ENCODE measurements at regions not wholly inside any gene's neighbourhood (a gene's known extent, or its start where the extent isn't known, plus 50 kb on each side); places are given as distances from the start of the nearest gene placed in this dataset.
"Not testable (repeated sequence)": the region's sequence is repeated elsewhere in the genome, so short reads cannot be mapped to it uniquely, and the experiment has no call there.

DNA sequence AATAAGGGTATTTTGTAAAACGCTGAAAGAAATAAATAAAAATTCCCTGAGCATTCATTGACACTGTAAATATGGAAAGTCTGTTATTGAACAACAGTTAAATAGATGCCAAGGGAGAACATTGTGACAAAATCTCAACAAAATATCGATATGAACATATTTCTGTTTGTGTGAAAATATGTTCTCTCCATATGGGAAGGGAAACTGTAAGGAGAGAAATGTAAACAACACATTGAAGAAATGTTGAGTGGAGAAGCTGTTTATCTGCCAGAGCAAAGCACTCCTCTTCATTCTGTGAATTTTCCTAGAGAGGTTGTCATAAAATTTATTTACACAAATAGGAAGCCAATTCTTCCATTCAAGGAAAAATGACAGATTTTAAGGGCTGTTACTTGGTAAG is 57.1 kb upstream of the EOMES start:
- ChIA-PET POLR2A (no interaction called here), CTCF (no interaction called here)

DNA sequence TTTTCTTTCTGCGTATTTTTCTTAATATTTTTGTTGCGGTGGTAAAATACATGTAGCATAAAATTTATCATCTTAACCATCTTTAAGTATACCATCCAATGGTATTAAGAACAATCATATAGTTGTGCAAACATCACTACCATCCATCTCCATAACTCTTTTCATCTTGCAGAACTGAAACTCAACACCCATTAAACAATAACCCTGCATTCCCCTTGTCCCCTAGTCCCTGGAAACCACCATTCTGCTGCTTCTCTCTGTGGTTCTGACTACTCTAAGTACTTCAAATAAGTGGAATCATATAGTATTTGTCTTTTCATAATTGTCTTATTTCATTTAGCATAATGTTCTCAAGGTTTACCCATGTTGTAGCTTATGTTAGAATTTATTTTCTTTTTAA is 67.3 kb upstream of the EOMES start:
- ChIA-PET CTCF (no interaction called here), POLR2A (no interaction called here)

DNA sequence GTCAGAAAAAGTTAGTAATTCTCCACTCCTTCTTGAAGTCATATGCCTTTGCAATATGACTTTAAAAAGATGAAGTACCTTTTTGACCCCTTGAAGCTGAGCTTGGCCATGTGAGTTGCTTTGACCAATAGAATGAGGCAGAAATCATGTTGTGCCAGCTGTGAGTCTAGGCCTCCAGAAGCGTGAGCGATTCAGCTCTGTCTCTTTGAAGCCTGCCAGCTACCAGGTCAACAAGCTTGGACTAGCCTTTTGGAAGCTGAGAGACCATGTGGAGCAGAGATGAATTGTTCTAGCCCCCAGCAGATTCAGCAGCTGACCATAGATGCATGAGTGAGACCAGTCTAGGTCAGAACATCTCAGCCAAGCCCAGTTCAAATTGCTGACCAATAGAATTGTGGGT is 69.8 kb upstream of the EOMES start:
- POLR2A ChIA-PET: no interaction called here

DNA sequence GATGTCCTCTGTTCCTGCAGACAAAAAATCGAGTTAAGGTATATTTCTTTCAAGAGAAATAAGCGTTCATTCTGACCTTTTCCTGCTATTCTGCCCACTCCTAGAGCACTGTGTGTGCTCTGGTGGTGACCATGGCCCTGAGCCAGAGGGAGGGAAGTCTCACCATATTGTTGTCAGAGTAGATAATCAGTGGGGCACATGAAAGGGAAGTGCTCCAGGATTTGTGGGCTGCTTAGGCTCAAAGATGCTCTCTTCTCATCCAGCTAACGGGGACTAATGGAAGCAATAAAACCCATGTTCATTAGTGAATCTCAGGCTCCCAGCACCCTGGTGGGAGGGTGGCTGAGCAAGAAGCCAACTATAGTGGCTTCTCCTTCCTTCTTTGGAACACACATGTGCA is 70.7 kb upstream of the EOMES start:
- ChIA-PET POLR2A (no interaction called here), CTCF (interaction anchor here (0.6 kb wide), 1 partner anchor 244 kb away, joined by 4 read pairs; no protein-coding TSS in a partner anchor)

More for the DNA sequence above, 69.8 kb upstream of the EOMES start:
- CTCF ChIA-PET: no interaction called here

DNA sequence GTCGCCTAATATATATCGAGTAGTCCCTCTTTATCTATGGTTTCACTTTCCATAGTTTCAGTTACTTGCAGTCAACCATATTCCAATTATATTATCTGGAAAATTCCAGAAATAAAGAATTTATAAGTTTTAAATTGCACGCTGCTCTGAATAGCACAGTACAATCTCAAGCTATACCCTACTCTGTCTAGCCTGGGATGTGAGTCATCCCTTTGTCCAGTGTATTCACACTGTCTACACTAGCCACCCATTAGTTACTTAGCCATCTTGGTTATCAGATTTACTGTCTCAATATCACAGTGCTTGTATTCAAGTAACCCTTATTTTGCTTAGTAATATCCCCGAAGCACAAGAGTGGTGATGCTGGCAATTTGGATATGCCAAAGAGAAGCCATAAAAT is 72.1 kb upstream of the EOMES start:
- ChIA-PET CTCF (no interaction called here), POLR2A (no interaction called here)

DNA sequence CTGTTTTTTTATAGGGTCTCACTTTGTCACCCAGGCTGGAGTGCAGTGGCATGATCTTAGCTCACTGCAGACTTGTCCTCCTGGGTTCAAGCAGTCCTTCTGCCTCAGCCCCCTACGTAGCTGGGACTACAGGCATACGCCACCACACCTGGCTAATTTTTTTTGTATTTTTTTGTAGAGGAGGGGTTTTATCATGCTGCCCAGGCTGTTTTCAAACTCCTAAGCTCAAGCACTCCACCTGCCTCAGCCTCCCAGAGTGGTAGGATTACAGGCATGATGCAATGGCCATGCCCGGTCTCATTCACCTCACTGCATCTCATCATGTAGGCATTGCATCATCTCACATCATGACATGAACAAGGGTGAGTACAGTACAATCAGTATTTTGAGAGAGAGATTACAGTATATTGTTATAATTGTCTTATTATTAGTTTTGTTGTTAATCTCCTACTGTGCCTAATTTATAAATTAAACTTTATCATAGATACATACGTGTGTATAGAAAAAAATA is 74.3 kb upstream of the EOMES start:
- POLR2A ChIA-PET: no interaction called here

DNA sequence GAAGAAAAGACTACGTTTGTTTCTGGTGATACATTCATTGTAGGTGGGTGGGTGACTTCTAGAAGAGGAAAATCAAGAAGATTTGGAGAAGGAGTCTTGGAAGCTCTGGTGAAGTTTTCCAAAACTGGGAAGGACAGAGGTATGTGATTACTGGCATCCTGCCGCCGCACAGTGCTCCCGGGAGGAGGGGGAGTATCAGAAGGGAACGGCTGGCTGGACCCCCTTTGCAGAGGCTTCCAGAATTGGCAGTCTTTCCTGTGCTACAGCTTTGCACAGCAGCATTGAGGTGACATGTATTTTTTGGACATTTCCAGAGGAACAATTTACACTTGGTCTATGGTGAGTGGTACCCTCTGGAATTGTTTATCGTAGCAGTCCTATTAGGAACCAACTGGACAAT is 75.7 kb upstream of the EOMES start:
- CTCF ChIA-PET: no interaction called here
- POLR2A ChIA-PET: no interaction called here

More for the DNA sequence above, 74.3 kb upstream of the EOMES start:
- CTCF ChIA-PET: no interaction called here

DNA sequence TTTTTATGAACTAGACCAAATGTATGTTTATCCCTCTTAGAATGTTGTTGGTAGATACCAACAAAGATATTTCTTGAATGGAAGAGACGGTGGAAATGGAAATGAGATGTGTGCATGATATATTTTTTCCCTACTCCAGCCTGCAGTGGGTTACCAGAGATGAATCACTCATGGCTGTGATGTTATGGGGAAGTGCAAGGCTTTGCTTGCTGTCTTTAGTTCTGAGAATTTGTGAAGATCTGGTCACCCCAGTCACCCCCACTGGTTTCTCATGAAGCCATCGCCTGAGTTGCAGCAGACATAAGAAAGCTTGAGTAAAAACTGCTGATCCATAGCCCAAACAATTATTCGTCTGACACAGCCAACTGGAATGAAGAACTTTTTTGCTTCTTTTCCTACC is 78.1 kb upstream of the EOMES start:
- POLR2A ChIA-PET: interaction anchor here (0.5 kb wide), 1 partner anchor 97 kb away, joined by 5 read pairs; no protein-coding TSS in a partner anchor
- CTCF ChIA-PET: no interaction called here

DNA sequence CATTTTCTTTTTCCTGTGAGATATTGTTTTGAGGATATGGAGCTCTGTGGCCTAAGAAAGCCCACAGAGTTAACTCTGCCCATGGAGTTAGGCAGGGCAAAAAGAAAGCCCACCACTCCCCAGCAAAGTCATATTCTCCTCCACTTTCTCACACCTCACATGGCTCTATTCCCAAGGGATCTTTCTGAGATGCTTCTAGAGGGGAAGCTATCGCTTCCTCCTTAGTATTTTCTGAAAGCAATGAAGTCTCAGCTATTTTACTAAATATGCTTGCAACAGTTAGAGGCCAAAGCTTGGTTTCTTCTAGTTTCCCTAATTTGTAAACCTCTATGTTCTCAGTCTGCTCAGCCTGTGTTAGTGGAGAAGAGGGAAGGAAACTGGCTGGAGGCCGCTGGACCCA is 80.3 kb upstream of the EOMES start:
- POLR2A ChIA-PET: no interaction called here
- CTCF ChIA-PET: no interaction called here

DNA sequence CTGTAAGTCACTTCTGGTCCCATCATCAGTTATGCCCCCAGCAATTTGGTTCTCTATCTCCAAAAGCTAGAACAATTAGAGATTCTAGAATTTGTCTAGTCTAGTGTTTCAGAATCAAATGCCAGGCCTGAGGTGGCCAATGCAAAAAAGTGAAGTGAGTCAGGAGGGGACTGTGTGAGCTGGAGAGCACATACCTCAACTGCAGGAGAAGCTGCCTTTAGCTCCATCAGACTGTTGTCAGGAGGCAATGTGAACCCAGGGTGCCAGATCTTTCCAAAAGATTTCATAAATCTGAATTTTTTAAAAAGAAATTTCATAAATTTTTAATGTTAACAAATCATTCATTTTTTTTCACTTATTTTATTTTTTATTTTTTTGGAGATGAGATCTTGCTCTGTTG is 80.7 kb upstream of the EOMES start:
- ChIA-PET CTCF (interaction anchor here (1.2 kb wide), 1 partner anchor 19 kb away, joined by 3 read pairs; no protein-coding TSS in a partner anchor), POLR2A (no interaction called here)

DNA sequence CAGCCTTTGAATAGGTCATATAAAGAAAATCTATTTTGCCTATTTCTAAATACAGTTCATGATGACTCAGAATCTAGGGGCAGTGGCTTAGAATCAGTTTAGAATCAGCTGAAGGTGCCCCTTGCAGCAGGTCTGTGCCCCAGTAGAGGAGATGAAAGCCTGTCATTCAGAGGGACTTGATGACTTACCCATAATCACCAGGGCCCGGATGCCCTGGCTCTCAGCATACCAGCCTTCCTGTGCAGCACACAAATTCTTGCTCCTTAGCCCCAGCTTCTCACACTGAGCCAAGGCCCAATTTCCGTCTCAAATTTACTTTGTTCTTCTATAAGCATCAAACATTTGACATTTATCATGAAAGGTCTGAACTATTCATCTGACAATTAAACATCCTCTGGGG is 83.2 kb upstream of the EOMES start:
- POLR2A ChIA-PET: no interaction called here

DNA sequence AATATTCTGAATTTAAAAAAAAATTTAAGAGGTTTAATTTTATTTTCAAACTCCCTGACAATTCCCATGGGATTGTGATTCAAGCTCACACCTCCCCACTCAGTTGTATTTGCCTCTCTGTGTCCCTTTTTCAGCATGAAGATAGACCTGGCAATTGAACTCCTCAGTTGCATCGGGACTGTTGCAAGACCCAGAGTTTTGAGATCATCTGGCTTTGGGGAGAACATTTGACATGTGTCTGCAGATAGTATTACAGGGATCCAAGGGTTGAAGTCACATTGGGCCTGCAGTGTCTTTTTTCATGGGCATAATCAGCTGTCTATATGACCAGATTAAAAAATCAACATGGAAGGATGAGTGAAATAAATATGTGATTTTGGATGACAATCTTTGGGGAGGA is 91.1 kb upstream of the EOMES start:
- CTCF ChIA-PET: no interaction called here
- POLR2A ChIA-PET: interaction anchor here (0.5 kb wide), 1 partner anchor 199 kb away, joined by 3 read pairs; no protein-coding TSS in a partner anchor

More for the DNA sequence above, 83.2 kb upstream of the EOMES start:
- CTCF ChIA-PET: interaction anchor here (0.6 kb wide), 1 partner anchor 17 kb away, joined by 4 read pairs; no protein-coding TSS in a partner anchor

DNA sequence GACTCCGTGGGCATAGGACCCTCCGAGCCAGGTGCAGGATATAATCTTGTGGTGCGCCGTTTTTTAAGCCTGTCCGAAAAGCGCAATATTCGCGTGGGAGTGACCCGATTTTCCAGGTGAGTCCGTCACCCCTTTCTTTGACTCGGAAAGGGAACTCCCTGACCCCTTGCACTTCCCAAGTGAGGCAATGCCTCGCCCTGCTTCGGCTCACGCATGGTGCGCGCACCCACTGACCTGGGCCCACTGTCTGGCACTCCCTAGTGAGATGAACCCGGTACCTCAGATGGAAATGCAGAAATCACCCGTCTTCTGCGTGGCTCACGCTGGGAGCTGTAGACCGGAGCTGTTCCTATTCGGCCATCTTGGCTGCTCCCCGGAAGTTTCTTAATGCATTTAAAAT is 99.5 kb upstream of the EOMES start:
- POLR2A ChIA-PET: not testable (repeated sequence)
- CTCF ChIA-PET: interaction anchor here (0.7 kb wide), 1 partner anchor 47 kb away, joined by 4 read pairs; no protein-coding TSS in a partner anchor

DNA sequence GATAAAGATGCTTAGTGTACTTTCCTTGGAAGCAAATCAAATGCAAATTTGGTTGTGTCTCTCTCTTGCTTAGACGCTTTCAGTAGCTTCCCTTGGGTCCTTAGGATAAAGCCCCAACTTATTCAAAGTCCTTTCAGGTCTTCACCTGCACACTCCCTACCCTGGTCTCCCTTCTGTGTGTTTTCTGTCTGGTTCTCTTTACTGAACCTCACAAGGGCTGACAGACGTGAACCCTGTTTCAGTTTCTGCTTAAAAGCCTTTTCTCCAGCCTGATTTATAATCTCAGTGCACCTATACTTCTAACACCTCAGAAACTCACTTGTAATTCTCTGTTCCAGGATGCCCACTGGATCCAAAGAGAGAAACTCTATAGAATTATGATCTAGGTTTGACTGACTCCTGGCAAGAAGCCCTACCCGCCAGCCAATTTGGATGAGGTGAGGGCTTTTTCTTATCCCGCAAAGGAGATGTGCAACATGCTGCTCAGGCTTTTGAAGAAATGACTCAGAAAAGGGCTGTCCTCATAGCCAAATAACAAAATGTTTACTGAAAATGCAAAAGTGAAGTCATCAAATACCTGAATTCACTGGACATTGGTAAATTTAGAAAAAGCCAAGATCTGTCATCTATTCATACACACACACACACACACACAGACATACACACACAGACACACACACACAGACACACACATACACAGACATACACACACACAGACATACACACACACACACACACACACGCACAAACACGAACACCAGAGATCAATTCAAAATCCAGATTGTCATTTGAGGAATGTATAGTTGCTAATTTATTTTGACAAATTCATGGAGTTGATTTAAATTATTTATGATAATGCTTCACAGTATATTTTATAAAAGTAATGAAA is 102.4 kb upstream of the EOMES start:
- CTCF ChIA-PET: interaction anchor here (0.6 kb wide), 1 partner anchor 105 kb away, joined by 5 read pairs; no protein-coding TSS in a partner anchor
- POLR2A ChIA-PET: no interaction called here

DNA sequence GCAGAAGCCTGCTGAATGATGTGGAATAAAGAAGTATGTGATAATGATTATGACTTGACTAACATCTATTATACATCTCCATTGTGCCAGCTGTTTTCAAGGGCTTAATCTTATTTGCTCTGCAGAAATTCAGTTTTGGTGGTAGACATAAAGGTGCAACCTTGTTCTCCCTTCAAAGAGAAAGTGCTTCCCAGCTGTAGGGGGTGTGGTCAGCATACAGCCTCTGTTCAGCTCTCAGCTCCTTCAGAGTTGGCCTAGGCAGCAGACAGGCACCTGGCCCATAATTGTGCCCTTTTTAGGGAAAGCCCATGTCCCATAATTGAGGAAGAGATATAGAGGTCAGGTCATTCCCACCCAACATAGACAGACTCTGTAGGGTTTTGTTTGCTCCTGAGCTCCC is 104.3 kb upstream of the EOMES start:
- POLR2A ChIA-PET: no interaction called here
- CTCF ChIA-PET: no interaction called here

DNA sequence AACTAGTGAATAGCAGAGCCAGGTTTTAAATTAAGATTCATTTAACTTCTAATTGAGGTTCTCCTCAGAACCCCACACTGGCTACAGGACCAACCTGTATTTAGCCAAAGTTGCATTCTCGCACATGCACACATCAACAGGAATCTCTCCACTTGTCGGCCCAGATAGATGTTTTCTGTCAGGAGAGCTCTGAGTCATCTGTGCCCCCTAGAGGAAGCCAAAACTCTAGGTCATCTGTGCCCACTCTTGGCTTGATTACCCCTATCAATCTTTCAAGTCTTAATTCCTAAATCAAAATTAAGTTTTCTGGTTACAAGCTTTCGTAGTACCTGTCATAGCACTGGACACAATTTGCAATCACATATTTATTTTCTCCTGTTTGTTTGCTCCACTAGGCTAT is 104.9 kb upstream of the EOMES start:
- POLR2A ChIA-PET: no interaction called here
- CTCF ChIA-PET: no interaction called here

DNA sequence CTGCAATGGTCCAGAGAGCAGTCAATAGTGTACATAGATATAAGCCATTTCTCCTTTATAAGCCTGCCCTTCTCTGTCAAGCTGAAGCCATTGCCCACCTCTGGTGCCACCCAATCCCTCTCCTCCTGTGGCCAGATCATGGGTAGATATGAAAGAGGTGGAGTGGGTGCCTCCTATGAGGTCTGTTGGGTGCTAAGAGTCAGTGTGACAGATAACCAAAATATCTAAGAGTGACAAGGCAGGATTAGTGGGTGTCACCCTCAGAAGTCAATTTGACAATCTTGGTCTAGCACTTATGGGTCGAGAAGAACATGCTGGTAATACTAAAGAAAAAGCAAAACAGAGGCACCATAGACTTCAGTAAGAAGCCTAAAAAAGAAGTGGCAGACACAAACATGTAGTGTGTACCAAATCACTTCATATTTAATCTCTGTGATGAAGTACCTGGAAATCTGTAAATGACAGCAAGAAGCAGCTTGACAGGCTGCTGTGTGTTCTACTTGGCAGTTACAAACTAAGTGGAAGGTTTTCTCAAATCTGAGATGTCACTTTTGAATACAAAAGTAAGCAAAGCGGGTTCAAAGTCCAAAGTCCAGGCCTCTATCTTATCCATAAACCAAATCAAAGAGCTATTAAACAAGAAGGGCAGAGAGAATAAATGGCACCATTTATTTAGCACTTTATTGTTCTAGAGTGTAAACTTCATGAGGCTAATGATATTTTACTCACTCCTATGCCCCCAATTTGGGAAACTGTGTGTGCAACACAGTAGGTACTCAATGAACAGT is 118.9 kb upstream of the EOMES start:
- CTCF ChIA-PET: no interaction called here
- POLR2A ChIA-PET: no interaction called here

DNA sequence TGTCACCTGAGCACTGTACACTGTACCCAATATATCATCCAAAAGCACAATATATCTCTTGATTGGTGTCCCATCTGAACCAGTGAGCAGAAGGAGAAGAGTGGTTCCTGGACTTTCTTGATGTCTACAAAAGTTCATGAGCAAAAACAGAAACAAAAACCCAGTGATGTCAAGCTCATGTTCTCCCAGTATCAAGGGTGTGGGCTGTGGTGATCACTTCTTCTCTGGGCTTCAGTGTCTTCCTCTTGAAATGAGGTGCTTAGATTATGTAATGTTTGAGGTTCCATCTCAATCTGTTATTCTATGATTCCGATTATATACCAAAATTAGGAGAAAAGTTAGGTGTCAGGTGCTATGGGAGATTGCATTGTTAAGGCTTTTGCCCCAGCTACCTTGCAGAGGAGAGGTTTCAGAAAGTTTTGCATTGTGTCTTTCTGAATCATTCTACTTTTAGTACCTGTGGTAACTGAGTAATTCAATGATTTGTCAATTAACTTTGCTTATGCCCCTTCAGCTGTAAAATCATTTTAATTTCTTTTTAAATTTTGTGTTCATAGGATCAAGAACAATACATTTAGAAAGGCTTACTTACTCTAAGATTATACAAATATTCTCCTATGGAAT is 122.0 kb upstream of the EOMES start:
- ChIA-PET CTCF (no interaction called here), POLR2A (no interaction called here)

DNA sequence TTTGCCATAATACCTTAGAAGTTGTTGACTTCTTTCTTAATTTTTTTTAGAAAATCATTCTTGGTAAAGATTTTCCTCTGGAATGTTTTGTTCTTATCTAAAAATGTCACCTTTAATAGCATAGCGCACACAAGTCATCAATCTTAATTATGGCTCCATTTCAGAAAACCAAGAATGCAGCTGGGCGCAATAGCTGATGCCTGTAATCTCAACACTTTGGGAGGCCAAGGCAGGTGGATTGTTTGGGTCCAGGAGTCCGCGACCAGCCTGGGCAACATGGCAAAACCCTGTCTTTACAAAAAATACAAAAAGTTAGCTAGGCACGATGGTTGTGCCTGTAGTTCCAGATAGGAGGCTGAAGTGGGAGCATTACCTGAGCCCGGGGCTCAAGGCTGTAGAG is 125.6 kb upstream of the EOMES start:
- POLR2A ChIA-PET: no interaction called here
- CTCF ChIA-PET: no interaction called here

DNA sequence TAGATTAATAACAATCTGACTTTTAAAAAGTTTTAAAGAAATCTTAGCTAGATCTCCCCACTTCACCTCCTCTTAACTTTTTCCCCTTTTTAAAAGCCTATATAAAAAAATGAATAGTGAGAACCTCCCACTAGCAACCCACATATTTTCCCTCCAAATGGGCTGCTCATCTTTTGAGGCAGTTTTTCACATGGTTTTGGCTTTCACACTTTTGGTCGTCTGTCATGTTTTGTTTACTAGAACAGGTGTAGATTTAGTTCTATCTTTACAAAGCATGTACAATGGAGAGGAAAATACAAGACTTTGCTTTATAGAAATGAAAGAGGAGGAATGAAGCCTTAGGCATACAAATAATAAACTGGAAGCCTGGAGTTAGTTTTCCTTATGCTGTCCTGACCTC is 126.7 kb upstream of the EOMES start:
- ChIA-PET POLR2A (no interaction called here), CTCF (no interaction called here)
